Activated CD8-positive, alpha-beta memory T cell treated with anti-CD3 and anti-CD28 coated beads, Interleukin-2, amount 50 U/mL, for 24 hours (primary cell): ENCODE measurements at regions not wholly inside any gene's neighbourhood (a gene's known extent, or its start where the extent isn't known, plus 50 kb on each side); places are given as distances from the start of the nearest gene placed in this dataset.
"Not testable (repeated sequence)": the region's sequence is repeated elsewhere in the genome, so short reads cannot be mapped to it uniquely, and the experiment has no call there.

Experiments used
- DNase-seq: peaks from one replicate; pipeline ENCODE4 v3.0.0-alpha.2; 2020; ENCODE audit errors: extremely low read depth

- no peak for DNase-seq
These were observed 278.3 kb downstream of the SPRY1 start for GRCh38 chr4:123674762-123675465.

- no peak for DNase-seq
These were observed 279.0 kb downstream of the SPRY1 start for GRCh38 chr4:123675567-123675966.

GRCh38 chr4:123676071-123676889, 279.7 kb downstream of the SPRY1 start:
- DNase-seq, result no peak

GRCh38 chr4:123676890-123677229, 280.3 kb downstream of the SPRY1 start:
- no peak for DNase-seq

GRCh38 chr4:123682931-123683330, 286.3 kb downstream of the SPRY1 start:
- no peak for DNase-seq

- not testable (repeated sequence) for DNase-seq
These were observed 288.3 kb downstream of the SPRY1 start for GRCh38 chr4:123684937-123685336.

- DNase-seq, result not testable (repeated sequence)
These were observed 298.9 kb downstream of the SPRY1 start for GRCh38 chr4:123695531-123695930.

- no peak for DNase-seq
These were observed 300.1 kb downstream of the SPRY1 start for GRCh38 chr4:123696687-123697086.

- no peak for DNase-seq
These were observed 302.0 kb downstream of the SPRY1 start for GRCh38 chr4:123698556-123698955.

- no peak for DNase-seq
These were observed 303.5 kb downstream of the SPRY1 start for GRCh38 chr4:123699880-123700771.

- DNase-seq, result no peak
These were observed 304.6 kb downstream of the SPRY1 start for GRCh38 chr4:123701131-123701575.

GRCh38 chr4:123705419-123705818, 308.8 kb downstream of the SPRY1 start:
- DNase-seq, result no peak

GRCh38 chr4:123706973-123707372, 310.4 kb downstream of the SPRY1 start:
- DNase-seq, result no peak

- DNase-seq, result no peak
These were observed 312.3 kb downstream of the SPRY1 start for GRCh38 chr4:123708902-123709301.

- no peak for DNase-seq
These were observed 312.7 kb downstream of the SPRY1 start for GRCh38 chr4:123709336-123709735.

- no peak for DNase-seq
These were observed 334.4 kb downstream of the SPRY1 start for GRCh38 chr4:123731035-123731434.

- DNase-seq, result no peak
These were observed 340.6 kb downstream of the SPRY1 start for GRCh38 chr4:123737156-123737555.

- DNase-seq, result no peak
These were observed 343.2 kb downstream of the SPRY1 start for GRCh38 chr4:123739806-123740205.

- no peak for DNase-seq
These were observed 343.6 kb downstream of the SPRY1 start for GRCh38 chr4:123740236-123740635.

GRCh38 chr4:123741906-123742305, 345.3 kb downstream of the SPRY1 start:
- no peak for DNase-seq

GRCh38 chr4:123743848-123744247, 347.3 kb downstream of the SPRY1 start:
- DNase-seq, result no peak

GRCh38 chr4:123744664-123745290, 348.2 kb downstream of the SPRY1 start:
- no peak for DNase-seq
